GM10248 (cell line): ENCODE measurements at regions not wholly inside any gene's neighbourhood (a gene's known extent, or its start where the extent isn't known, plus 50 kb on each side); places are given as distances from the start of the nearest gene placed in this dataset.
"Not testable (repeated sequence)": the region's sequence is repeated elsewhere in the genome, so short reads cannot be mapped to it uniquely, and the experiment has no call there.

Experiments used
- CTCF ChIA-PET: fragments of 300-600 bp; sonication (Branson Sonifier 250); formaldehyde crosslinking; extraction: SDS; loops from one replicate; lab custom pipeline; 2021; ENCODE audit warnings: antibody characterized with exemption; lab: Yijun Ruan, JAX
- POLR2A ChIA-PET: fragments of 350-650 bp; sonication (Branson Sonifier 250); formaldehyde crosslinking; extraction: SDS; loops from one replicate; lab custom pipeline; 2020; ENCODE audit warnings: antibody characterized with exemption; lab: Yijun Ruan, JAX
- DNase-seq: peaks from one replicate; pipeline ENCODE4 v3.0.0; 2012; ENCODE audit errors: extremely low spot score
- CTCF ChIP-seq: IDR thresholded peaks from 2 replicates; pipeline ENCODE4 v1.5.1; 2012; ENCODE audit warnings: mild to moderate bottlenecking, low read depth; ENCODE audit errors: extremely low read depth, missing control alignments, control extremely low read depth

GRCh38 chr16:76866994-76867393 lies 324.0 kb upstream of the MON1B start:
- POLR2A ChIA-PET: no interaction called here
- CTCF ChIA-PET: interaction anchor here (1.2 kb wide), 1 partner anchor 18 kb away, joined by 3 read pairs; no protein-coding TSS in a partner anchor
- no peak for DNase-seq
- no peak for TF ChIP-seq CTCF

GRCh38 chr16:76875898-76876297 lies 315.1 kb upstream of the MON1B start:
- no peak for DNase-seq
- ChIA-PET POLR2A (no interaction called here), CTCF (no interaction called here)
- no peak for TF ChIP-seq CTCF

GRCh38 chr16:76879420-76879819 lies 311.6 kb upstream of the MON1B start:
- ChIA-PET POLR2A (no interaction called here), CTCF (no interaction called here)
- no peak for DNase-seq
- no peak for TF ChIP-seq CTCF

DNA sequence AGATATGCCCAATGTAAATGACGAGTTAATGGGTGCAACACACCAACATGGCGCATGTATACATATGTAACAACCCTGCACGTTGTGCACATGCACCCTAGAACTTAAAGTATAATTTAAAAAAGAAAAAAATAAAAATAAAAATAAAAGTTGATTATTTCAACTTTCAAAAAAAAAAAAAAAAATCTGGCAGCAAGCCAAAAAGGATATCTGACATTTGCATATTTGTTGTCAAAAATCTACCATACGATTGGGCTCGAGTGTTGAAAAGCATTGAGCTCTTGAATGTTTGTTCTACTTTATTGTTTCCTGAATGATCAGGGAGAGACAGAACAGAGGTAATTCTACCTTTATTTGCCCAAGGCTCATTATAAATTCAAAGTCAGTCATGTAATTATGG lies 310.5 kb upstream of the MON1B start:
- CTCF ChIA-PET, POLR2A ChIA-PET, DNase-seq: not testable (repeated sequence)

DNA sequence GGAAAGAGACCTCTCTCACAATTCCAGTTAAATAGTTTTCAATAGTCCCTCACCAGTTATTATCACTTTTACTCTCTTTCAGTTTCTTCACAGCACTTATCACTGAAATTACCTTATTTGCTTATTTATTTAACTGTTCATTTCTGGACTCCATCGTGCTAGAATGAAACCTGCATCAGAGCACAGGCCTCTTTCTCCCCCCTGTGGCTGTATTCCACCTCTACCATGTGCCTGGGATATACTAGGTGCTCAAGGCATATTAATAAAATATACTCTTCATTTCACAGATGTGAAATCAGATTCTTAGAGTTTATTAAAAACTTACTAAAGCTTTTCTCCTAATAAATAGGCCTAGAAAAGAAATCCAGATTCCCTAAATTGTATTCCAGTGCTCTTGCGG lies 308.9 kb upstream of the MON1B start:
- peak; percentile 2 for TF ChIP-seq CTCF
- ChIA-PET CTCF (interaction anchor here (1.5 kb wide), 2 partner anchors 10 to 20 kb away, joined by 4 to 5 read pairs; no protein-coding TSS in a partner anchor), POLR2A (no interaction called here)
- DNase-seq: no peak

DNA sequence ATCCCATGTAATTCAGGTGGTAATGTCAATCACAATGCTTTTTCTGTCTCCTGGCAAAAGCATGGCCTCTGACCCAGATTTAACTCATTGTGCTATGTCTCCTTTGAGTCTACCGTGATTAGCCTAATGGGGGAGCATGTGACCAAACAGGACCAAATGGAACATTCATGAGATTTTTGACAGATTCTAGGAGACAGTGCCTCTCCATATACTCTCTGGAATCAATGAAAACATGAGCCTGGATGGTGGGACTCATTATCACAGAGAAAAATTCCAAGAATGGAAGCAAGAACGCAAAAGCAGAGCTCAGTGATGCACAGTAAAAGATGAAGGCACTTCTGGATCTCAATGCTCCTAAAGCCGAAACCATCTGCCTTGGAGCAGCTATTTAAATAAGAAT lies 307.9 kb upstream of the MON1B start:
- ChIA-PET CTCF (interaction anchor here (1.5 kb wide), 2 partner anchors 11 to 19 kb away, joined by 4 read pairs; no protein-coding TSS in a partner anchor), POLR2A (no interaction called here)
- TF ChIP-seq CTCF: no peak
- DNase-seq: no peak

- DNase-seq: no peak
- TF ChIP-seq CTCF: no peak
- CTCF ChIA-PET: no interaction called here
- POLR2A ChIA-PET: no interaction called here
Observed at GRCh38 chr16:76885776-76886537, 305.0 kb upstream of the MON1B start.
